ENCODE measurements at regions not wholly inside any gene's neighbourhood (a gene's known extent, or its start where the extent isn't known, plus 50 kb on each side); places are given as distances from the start of the nearest gene placed in this dataset.

GRCh38 chr10:17506390-17506789 lies 52.0 kb upstream of the ST8SIA6 start:
- Histone ChIP-seq H3K4me1 (peaks cover 0 to 25% (median 0%) of the 10 kb centered on the region in 12 donors), H3K4me3 (no peak overlapping the region), H3K27ac (peak overlapping the region in 1 of 12 donors; percentile 65), H3K27me3 (no peaks in the 10 kb centered on the region), H3K36me3 (no peaks in the 10 kb centered on the region), H3K9me3 (no peaks in the 10 kb centered on the region)
- TF ChIP-seq POLR2A (IDR thresholded peaks at IDR 0.05), result no peak
- no peak for TF ChIP-seq CTCF (IDR thresholded peaks at IDR 0.05)
- WGBS, 4 donors, result 81 to 88% (median 83%) methylated on average over 6 of the region's 6 CpGs
- intact Hi-C loops (cut with DNase I), result no loop called here
- DNase-seq, result no peak
- ATAC-seq, result no peak

- peaks cover 0 to 25% (median 0%) of the 10 kb centered on the region in 12 donors for H3K4me1 ChIP-seq
- no peaks in the 10 kb centered on the region for H3K27me3 ChIP-seq
- H3K4me3 ChIP-seq, result no peak overlapping the region
- TF ChIP-seq POLR2A (IDR thresholded peaks at IDR 0.05) (no peak), CTCF (IDR thresholded peaks at IDR 0.05) (no peak)
- 74 to 79% (median 77%) methylated on average over 6 of the region's 6 CpGs for WGBS, 4 donors
- intact Hi-C loops (cut with DNase I), result no loop called here
- no peaks in the 10 kb centered on the region for H3K36me3 ChIP-seq
- no peak for DNase-seq
- no peak overlapping the region for H3K27ac ChIP-seq
- no peak for ATAC-seq
- H3K9me3 ChIP-seq, result no peaks in the 10 kb centered on the region
Observed at GRCh38 chr10:17504547-17505245, 50.3 kb upstream of the ST8SIA6 start.
